ENCODE measurements at regions not wholly inside any gene's neighbourhood (a gene's known extent, or its start where the extent isn't known, plus 50 kb on each side); places are given as distances from the start of the nearest gene placed in this dataset.

DNA sequence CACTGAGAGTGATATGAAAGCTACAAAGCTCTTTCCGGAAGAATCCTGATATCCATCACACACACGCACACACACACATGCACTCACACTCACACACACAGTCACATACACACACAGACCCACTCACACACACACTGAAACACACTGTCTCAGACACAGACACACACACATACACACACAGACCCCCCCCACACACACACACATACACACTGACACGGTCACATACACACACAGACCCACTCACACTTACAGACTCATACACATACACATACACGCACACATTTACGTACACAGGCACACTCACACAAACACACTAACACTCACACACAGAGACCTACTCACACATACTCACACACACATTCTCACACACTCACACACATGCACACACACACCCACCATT is 58.6 kb downstream of the LIG4 start:
- DNase-seq, result no peak

DNA sequence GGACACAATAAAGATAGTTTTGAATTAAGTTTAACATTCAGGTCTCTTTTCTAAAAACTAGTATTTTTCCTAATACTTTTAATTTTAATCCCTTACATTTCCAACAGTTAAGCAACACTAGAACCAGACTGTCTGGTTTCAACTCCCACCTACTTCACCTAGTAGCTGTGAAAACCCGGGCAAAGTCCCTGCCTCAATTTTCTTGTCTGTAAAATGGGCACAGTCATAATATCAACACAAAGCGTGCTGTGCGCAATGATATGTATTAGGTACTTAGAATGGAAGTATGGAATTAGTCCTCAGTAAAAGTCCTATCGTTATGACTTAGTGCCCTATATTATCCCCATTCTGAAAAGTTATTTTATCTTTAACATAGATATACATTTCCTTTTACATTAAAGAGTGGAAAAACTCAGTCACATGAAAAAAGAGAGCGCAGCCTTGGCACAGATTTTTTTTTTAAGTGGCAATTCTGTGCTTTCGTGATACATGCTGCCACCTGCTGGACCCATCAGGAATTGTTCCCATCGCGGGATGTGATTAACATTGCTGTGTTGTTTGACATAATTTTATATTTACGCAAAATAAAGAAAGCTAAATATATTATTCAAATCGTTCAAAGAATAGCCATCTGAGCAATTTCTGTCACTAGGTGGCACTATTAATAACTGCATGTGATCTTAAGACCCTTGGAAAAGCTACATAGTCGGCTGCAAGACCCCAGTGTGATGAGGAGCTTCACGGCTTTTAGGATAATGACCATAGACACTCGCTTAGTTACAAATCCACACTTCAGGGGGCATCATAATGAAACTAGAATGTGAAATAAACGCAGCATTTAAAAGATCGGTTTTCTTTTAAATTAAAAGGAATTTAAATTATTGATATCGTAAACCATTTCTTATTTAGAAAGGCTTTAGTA is 59.9 kb downstream of the LIG4 start:
- no peak for DNase-seq

GRCh38 chr13:108154421-108154858 is 60.9 kb downstream of the LIG4 start:
- DNase-seq, result no peak

DNA sequence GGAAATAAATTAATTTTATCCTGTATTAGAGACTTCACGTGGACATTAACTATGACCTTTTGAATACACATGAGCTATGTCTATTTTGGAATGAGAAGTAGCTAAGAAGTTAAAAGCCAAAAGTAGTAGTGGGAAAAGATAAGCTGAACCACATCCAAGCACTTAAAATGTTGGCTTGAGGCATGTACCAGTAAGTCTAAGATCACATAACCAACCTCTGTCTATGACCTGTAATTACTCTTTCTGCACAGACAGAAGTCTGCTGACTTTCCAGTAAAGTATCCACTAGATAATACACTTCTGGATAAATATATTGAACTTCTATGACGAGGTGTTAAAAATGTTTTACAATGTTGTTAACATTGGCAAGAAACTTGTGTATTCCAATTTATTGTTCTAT is 68.7 kb downstream of the LIG4 start:
- no peak for DNase-seq

- DNase-seq, result no peak
Observed at GRCh38 chr13:108142702-108143436, 72.5 kb downstream of the LIG4 start.

DNA sequence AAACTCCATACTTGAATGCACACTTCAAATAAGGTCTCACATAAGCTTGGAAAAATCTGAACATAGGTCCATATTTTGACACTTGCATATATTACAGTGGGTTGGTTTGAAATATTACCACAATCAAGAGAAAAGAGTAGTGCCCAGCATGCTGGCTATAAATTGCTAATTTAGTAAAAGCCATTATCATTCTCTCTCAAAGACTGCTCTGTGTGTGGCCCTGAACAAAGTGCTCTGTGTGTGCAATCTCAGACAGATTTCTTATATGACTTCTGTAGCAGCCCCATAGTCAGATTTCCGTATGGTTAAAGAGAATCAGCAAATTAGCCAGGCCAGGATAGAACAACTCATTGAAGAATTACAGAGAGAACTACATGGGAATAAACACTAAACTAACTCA is 78.2 kb downstream of the LIG4 start:
- no peak for DNase-seq

GRCh38 chr13:108127406-108127805 is 87.9 kb downstream of the LIG4 start:
- no peak for DNase-seq

DNA sequence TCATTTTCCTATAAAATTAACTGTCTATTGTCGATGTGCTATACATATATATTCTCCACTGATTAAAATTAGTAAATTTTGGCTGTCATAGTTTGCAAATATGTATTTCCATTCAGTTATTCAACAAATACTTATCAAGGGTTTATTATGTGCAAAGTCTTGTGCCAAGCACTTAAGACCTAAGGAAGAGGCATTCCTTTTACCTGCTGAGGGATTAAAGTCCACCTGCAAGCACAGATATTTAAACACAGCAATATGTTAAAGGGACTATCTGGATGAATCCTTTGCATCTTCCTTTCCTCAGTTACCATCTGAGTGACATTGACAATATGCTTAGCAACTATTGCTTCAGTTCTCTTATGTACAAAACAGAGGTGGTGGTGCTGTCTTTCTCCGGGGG is 89.3 kb downstream of the LIG4 start:
- no peak for DNase-seq

- no peak for DNase-seq
Observed at GRCh38 chr13:108121406-108121805, 93.9 kb downstream of the LIG4 start.

GRCh38 chr13:108120856-108121255 is 94.5 kb downstream of the LIG4 start:
- DNase-seq, result no peak

DNA sequence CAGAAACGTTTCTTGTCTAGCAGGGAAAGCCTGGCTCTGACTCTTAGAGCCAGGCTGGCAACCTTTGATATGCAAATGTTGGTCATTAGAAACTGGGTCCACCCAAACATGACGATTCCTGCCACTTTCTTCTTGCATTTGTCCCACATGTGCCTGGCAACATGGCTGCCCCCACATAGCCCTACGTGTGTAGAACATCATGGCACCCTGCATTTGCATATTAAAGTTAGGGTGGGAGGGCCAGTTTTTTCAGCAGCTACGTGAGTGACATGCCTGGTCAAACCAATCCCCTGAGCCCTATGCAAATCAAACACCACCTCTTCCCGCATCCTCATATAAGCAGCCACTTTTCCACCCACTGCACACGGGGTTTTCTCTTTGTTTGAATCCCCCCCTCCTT is 95.0 kb downstream of the LIG4 start:
- DNase-seq, result no peak

DNA sequence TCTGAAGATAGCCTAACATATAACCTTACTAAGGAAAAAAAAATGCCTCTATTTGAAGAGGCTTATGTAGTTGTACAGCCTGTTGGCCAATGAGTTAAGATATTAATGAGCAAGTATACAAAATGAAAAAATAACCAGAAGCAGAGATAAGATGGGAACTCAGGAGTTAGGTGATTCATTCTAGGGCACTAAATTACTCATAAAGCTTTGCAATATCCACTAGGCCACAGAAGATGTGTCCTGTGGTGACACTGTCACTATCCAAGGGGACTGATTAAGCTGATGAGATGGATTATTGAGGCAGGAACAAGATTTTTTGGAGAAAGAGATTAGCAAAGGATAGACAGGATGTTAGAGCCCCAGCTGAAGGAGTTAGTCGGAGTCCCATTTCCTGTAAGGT is 99.6 kb downstream of the LIG4 start:
- DNase-seq, result no peak

GRCh38 chr13:108113407-108113806 is 101.9 kb downstream of the LIG4 start:
- no peak for DNase-seq

- no peak for DNase-seq
Observed at GRCh38 chr13:108104736-108105135, 110.6 kb downstream of the LIG4 start.

GRCh38 chr13:108102771-108103170 is 112.6 kb downstream of the LIG4 start:
- DNase-seq, result no peak

DNA sequence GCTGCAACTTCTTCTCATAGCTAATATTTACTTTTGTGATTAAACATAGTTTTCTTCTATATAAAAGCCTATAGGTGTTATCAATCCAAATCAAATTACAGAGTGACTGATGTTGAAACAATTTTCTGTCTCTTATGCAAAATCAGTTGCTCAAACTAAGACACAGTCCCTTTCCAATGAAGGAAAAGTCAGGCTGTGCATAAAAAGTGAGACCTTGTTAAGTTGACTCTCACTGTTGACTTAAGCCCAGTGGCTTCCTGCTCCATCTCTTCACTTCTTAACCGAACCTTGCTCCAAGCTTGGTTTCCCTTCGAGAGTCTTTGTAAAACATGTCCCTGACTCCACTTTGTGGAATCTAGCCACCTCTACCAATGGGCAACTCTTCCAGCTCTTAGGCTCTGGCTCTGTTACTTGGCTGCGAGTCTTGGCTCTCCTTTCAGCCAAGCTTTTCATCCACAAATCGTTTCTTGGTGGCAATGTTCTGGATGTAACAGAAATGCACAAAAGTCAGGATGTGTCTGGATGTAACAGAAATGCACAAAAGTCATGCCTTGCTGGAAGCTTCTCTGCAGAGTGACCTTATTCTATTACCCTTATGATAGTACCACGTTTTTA is 118.9 kb downstream of the LIG4 start:
- no peak for DNase-seq

- no peak for DNase-seq
Observed at GRCh38 chr13:108095036-108095435, 120.3 kb downstream of the LIG4 start.

DNA sequence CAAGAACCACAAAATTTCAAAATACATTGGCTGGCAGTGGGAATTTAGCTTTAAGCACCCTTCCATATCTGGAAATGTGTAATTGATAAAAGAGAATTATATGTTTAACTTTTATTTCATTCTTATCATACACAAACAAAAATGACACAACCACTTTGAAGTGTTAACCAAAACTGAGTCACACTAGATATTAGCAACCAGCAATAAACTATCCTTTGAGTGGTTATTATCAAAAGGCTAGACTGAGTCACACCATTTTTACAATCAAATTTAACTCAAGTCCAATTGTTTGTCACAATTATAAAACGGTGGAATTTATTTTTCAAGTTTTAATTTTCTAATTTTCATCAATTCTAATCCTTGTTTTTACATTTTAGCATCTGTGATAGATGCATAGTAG is 121.7 kb downstream of the LIG4 start:
- DNase-seq, result no peak

DNA sequence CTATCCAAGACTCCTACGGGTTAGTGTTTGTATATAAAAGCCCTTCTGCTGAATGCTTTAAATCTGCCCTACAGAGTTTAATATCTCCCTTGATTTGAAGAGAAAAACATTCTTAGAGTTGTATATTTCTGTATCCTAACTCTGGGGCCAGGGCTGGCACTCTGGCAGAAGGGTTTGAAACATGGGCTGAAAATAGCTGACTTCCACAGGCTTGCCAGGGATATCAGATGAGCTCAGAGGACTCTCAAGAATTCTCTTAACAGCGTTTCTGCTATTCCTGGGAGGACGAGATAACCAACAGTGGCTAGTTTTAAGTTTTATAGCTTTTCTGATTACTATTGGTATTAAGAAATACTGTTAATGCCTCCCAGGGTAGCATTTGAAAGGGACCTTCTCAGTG is 127.5 kb downstream of the LIG4 start:
- no peak for DNase-seq

GRCh38 chr13:108086678-108087077 is 128.7 kb downstream of the LIG4 start:
- DNase-seq, result no peak

DNA sequence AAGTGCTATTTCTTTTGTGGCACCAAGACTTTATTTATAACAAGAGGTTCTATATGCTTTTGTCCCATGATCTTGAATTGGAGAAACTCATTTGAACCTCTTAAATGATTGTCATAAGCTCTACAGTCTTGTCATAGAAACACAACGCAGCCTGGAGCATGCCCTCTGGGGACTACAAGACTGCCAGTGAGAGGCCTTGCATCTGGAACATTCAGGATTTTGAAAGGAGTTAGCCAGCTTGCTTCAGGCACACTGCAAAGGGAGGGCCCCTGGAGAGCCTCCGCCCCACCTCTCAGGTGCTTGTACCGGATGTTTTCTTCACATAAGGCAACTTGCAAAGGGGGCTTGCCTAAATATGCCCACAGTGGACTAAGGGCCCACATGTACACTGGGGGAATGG is 130.5 kb downstream of the LIG4 start:
- DNase-seq, result no peak

DNA sequence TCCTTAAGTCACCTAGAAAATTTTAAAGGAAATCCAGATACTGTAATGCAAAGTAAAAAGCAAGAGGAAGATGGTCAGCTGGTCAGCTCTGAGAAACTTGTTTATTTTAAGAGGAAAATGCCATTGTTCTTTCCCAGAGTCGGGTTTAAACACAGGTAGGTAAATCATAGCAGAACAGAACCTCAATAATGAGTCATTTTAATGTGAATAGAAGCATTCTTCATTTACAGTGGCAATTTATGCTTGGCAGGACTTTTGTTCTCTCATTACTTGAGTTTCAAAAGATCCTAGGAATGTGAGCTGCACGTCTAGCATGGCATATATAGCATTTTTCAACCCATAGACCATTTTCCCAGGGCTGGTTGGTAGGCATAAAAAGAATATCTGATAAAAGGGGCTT is 132.3 kb downstream of the LIG4 start:
- DNase-seq, result no peak

DNA sequence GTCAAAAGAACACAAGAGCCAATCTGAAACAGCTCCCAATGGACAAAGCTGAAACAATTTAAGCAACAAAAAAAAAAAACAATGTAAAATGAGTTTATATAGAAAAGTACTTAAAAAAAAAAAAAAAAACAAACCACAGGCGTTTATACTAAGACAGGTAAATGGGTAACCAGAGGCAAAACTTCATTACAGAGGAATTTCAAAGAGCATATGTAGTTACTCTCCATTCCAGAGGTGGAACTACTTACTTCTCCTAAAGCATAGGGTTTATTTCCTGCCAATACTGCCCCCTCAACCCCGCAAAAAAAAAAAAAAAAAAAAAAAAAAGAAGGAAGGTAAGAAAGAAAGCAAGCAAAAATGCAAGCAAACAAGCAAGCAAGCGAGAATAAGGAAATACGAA is 132.9 kb downstream of the LIG4 start:
- DNase-seq, result no peak

DNA sequence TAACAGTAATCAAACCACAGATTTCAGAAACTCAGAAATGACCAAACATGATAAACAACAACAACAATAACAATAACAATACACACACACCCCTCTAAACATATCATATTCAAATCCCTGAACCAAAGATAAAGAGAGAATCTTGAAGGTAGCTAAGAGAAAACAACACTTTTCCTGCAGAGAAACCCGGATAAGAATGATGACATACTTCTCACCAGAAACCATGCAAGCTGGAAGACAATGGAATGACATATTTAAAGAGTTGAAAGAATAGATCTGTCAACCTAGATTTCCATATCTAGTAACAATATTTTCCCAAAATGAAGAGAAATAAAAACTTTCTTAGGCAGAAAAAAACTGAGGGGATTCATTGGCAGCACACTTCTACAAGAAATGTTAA is 138.1 kb downstream of the LIG4 start:
- no peak for DNase-seq
